Smooth muscle cell (in vitro differentiated cells): ENCODE measurements at regions not wholly inside any gene's neighbourhood (a gene's known extent, or its start where the extent isn't known, plus 50 kb on each side); places are given as distances from the start of the nearest gene placed in this dataset. TPM values are rescaled to one million over a fixed set of nuclear protein-coding genes. Genes with fewer than 3 reads are reported as not detected.

Source experiments
- DNase-seq: peaks from one replicate; lab custom pipeline; 2025; ENCODE audit not compliant: unreplicated experiment; lab: John Stamatoyannopoulos, UW
- H2AFZ ChIP-seq: fragments of 200-600 bp; sonication (generic); 2 replicates; pipeline ENCODE4 v1.6.0; 2016; ENCODE audit warnings: antibody characterized with exemption, low read depth, mild to moderate bottlenecking
- H3F3A ChIP-seq: fragments of 200-600 bp; sonication (generic); 2 replicates; pipeline ENCODE4 v1.6.0; 2017; ENCODE audit warnings: antibody characterized with exemption, low read depth
- H3K27ac ChIP-seq: fragments of 200-600 bp; sonication (generic); 2 replicates; pipeline ENCODE4 v1.5.1; 2016; ENCODE audit warnings: low read depth, mild to moderate bottlenecking
- H3K27me3 ChIP-seq: fragments of 200-600 bp; sonication (generic); 2 replicates; pipeline ENCODE4 v1.6.1; 2016; ENCODE audit warnings: low read depth, mild to moderate bottlenecking
- H3K36me3 ChIP-seq: fragments of 200-600 bp; sonication (generic); 2 replicates; pipeline ENCODE4 v1.5.1; 2016; ENCODE audit warnings: low read depth
- H3K4me1 ChIP-seq: fragments of 200-600 bp; sonication (generic); 2 replicates; pipeline ENCODE4 v1.5.1; 2016; ENCODE audit warnings: low read depth
- H3K4me2 ChIP-seq: fragments of 200-600 bp; sonication (generic); 2 replicates; pipeline ENCODE4 v1.6.0; 2016; ENCODE audit warnings: mild to moderate bottlenecking
- H3K4me3 ChIP-seq: fragments of 200-600 bp; sonication (generic); 2 replicates; pipeline ENCODE4 v1.5.1; 2016; ENCODE audit warnings: mild to moderate bottlenecking
- H3K79me2 ChIP-seq: fragments of 200-600 bp; sonication (generic); 2 replicates; pipeline ENCODE4 v1.6.0; 2016; ENCODE audit warnings: low read depth, mild to moderate bottlenecking
- H3K9ac ChIP-seq: fragments of 200-600 bp; sonication (generic); 2 replicates; pipeline ENCODE4 v1.6.0; 2016; ENCODE audit warnings: low read depth
- H3K9me3 ChIP-seq: fragments of 200-600 bp; sonication (generic); replicated peaks from 2 replicates; pipeline ENCODE4 v1.5.1; 2016; ENCODE audit warnings: low read depth
- H4K20me1 ChIP-seq: fragments of 200-600 bp; sonication (generic); 2 replicates; pipeline ENCODE4 v1.6.0; 2016; ENCODE audit warnings: low read depth
- CTCF ChIP-seq: fragments of 200-600 bp; sonication (generic); IDR thresholded peaks from 2 replicates; pipeline ENCODE4 v1.5.1; 2017; ENCODE audit warnings: borderline replicate concordance, mild to moderate bottlenecking, antibody characterized with exemption; ENCODE audit not compliant: insufficient read depth, poor library complexity, severe bottlenecking
- WGBS: methylation state at CpG from one replicate; pipeline ENCODE4 v1.1.7; 2016; ENCODE audit warnings: low lambda C conversion rate; 5-methylcytosine and 5-hydroxymethylcytosine counted together
- small RNA-seq: library from RNA; depleted of rRNA; stranded (forward); fragments of <200 nt; gene quantifications from one replicate; pipeline ENCODE3, GENCODE V24; 2014

- Histone ChIP-seq H2AFZ (no peak overlapping the region), H3K9ac (no peak overlapping the region)
These were observed 51.3 kb upstream of the SPRY1 start for GRCh38 chr4:123345137-123345934.

GRCh38 chr4:123345935-123346300 lies 50.7 kb upstream of the SPRY1 start:
- WGBS: 90% methylated on average over 3 of the region's 3 CpGs
- Histone ChIP-seq H3K4me3 (no peak overlapping the region), H3K4me2 (no peak overlapping the region), H2AFZ (no peak overlapping the region), H3K4me1 (peaks cover 11% of the 10 kb centered on the region), H3K79me2 (no peaks in the 10 kb centered on the region), H4K20me1 (no peaks in the 10 kb centered on the region), H3K27me3 (no peaks in the 10 kb centered on the region), H3K9ac (no peak overlapping the region), H3K27ac (no peak overlapping the region), H3K9me3 (no peaks in the 10 kb centered on the region), H3K36me3 (no peaks in the 10 kb centered on the region), H3F3A (no peaks in the 10 kb centered on the region)
- DNase-seq: no peak
- TF ChIP-seq CTCF: no peak

More at GRCh38 chr4:123345137-123345934, 51.3 kb upstream of the SPRY1 start:
- Histone ChIP-seq H3F3A (no peaks in the 10 kb centered on the region), H3K4me2 (no peak overlapping the region), H3K4me3 (no peak overlapping the region), H3K27ac (no peak overlapping the region), H4K20me1 (no peaks in the 10 kb centered on the region), H3K4me1 (peaks cover 11% of the 10 kb centered on the region), H3K27me3 (no peaks in the 10 kb centered on the region), H3K36me3 (no peaks in the 10 kb centered on the region), H3K79me2 (no peaks in the 10 kb centered on the region), H3K9me3 (no peaks in the 10 kb centered on the region)
- no peak for DNase-seq
- no peak for TF ChIP-seq CTCF
- WGBS: 87% methylated on average over 9 of the region's 9 CpGs

DNA sequence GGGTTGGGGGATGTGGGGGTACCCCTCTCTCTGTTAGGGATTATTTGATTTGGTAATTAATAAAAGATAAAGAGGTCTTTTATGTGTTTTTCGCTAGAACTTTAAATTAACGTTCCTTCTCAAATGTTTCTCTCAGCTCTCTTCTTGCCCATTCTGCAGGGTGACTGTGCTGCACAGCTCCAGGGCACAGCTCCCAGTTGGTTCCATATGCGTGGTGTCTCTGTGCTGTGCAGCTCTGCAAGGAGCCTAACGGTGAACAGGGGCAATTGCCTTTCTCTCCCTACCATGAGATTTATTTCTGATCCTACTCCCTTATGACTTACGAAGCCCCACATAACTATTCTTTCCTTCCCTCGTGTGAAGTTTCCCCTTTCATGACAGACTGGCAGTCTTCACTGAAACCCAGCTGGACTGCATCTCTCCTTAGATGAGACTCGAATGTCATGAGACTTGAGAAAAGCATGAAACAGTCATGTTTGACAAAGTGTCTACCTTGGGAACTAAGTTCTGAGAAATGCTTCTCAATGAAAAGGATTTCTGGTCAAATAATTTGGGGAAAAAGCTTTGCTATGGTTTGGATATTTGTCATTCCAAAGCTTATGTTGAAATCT lies 50.2 kb upstream of the SPRY1 start:
- Histone ChIP-seq H3K4me2 (no peak overlapping the region), H2AFZ (no peak overlapping the region), H3F3A (no peaks in the 10 kb centered on the region), H3K79me2 (no peaks in the 10 kb centered on the region), H3K27ac (no peak overlapping the region), H3K9ac (no peak overlapping the region), H3K4me3 (no peak overlapping the region), H4K20me1 (no peaks in the 10 kb centered on the region), H3K9me3 (no peaks in the 10 kb centered on the region), H3K36me3 (no peaks in the 10 kb centered on the region), H3K4me1 (peaks cover 11% of the 10 kb centered on the region), H3K27me3 (no peaks in the 10 kb centered on the region)
- TF ChIP-seq CTCF: no peak
- 92% methylated on average over 7 of the region's 7 CpGs for WGBS
- no peak for DNase-seq

Small RNA genes lying in the stretch of these regions (small RNA-seq; reads per million reads assigned to genes)
- not detected for gene AC026402.1
